Naive B cell (primary cell): ENCODE measurements at regions not wholly inside any gene's neighbourhood (a gene's known extent, or its start where the extent isn't known, plus 50 kb on each side); places are given as distances from the start of the nearest gene placed in this dataset.

ENCODE experiments used
- ATAC-seq, 2 donors: fragments of 150-1000 bp; cut with Tn5 transposase; 2 replicates each; pipeline ENCODE4 v1.10.0; 2021; ENCODE audit warnings: low read depth in 2 of 2, mild to moderate bottlenecking in 2 of 2, moderate library complexity in 2 of 2
- DNase-seq: peaks from one replicate; pipeline ENCODE4 v3.0.0; 2022
- H3K27ac Mint-ChIP-seq, 6 donors: one replicate each; pipeline ENCODE4 v1.8.0; 2020 to 2022; ENCODE audit warnings: mild to moderate bottlenecking in 6 of 6, mixed read lengths in 6 of 6, moderate library complexity in 5 of 6, inconsistent platforms in 2 of 6
- H3K27me3 Mint-ChIP-seq, 3 donors: one replicate each; pipeline ENCODE4 v1.8.0; 2021 to 2022; ENCODE audit warnings: mixed read lengths in 3 of 3, mild to moderate bottlenecking in 1 of 3
- H3K36me3 Mint-ChIP-seq, 2 donors: one replicate each; pipeline ENCODE4 v1.8.0; 2020 to 2022; ENCODE audit warnings: mixed read lengths in 2 of 2, inconsistent platforms in 1 of 2, mild to moderate bottlenecking in 1 of 2
- H3K4me1 Mint-ChIP-seq, 3 donors: one replicate each; pipeline ENCODE4 v1.8.0; 2020 to 2022; ENCODE audit warnings: mixed read lengths in 3 of 3, inconsistent platforms in 1 of 3, mild to moderate bottlenecking in 1 of 3, moderate library complexity in 1 of 3
- H3K4me3 Mint-ChIP-seq, 8 donors: one replicate each; pipeline ENCODE4 v1.8.0; 2020 to 2022; ENCODE audit warnings: mild to moderate bottlenecking in 8 of 8, mixed read lengths in 8 of 8, moderate library complexity in 8 of 8, inconsistent platforms in 2 of 8
- H3K9me3 Mint-ChIP-seq, 7 donors: one replicate each; pipeline ENCODE4 v1.8.0; 2020 to 2022; ENCODE audit warnings: mixed read lengths in 7 of 7, mild to moderate bottlenecking in 5 of 7, inconsistent platforms in 2 of 7, moderate library complexity in 1 of 7

DNA sequence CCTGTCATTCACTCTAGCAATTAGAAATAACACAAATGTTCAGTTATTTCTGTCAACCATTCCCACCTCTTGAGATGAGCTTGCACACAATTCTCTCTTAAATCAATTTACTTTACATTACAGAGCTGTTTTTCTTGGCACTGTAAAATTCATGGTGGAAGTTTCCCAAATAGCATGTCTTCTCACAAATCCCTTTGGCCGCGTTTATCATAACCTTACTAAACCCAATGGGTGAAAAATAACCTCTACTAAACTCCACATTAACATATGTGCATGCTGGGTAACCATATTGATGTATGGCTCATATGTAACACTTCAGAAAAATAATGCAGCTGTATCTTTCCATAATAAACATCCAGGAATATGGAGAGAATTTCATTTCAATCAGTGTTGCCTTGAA, 75.5 kb upstream of the SULT1C3 start:
- Mint-ChIP-seq H3K9me3 (peaks cover 0 to 6% (median 0%) of the 10 kb centered on the region in 7 donors), H3K36me3 (no peaks in the 10 kb centered on the region), H3K27ac (no peak overlapping the region), H3K27me3 (peaks cover 4 to 19% (median 5%) of the 10 kb centered on the region in 3 donors), H3K4me3 (no peak overlapping the region), H3K4me1 (no peaks in the 10 kb centered on the region)
- DNase-seq (no peak), ATAC-seq (no peak)

- no peak overlapping the region for H3K27ac Mint-ChIP-seq
- ATAC-seq, result no peak
- H3K36me3 Mint-ChIP-seq, result no peaks in the 10 kb centered on the region
- no peaks in the 10 kb centered on the region for H3K4me1 Mint-ChIP-seq
- no peak overlapping the region for H3K4me3 Mint-ChIP-seq
- H3K9me3 Mint-ChIP-seq, result peaks cover 0 to 6% (median 0%) of the 10 kb centered on the region in 7 donors
- H3K27me3 Mint-ChIP-seq, result peaks cover 0 to 20% (median 0%) of the 10 kb centered on the region in 3 donors
- no peak for DNase-seq
Observed at GRCh38 chr2:108165729-108166128, 74.0 kb upstream of the SULT1C3 start.

- no peak overlapping the region for H3K4me3 Mint-ChIP-seq
- DNase-seq (no peak), ATAC-seq (no peak)
- peaks cover 0 to 6% (median 0%) of the 10 kb centered on the region in 7 donors for H3K9me3 Mint-ChIP-seq
- no peak overlapping the region for H3K27ac Mint-ChIP-seq
- peaks cover 0 to 19% (median 0%) of the 10 kb centered on the region in 3 donors for H3K27me3 Mint-ChIP-seq
- H3K36me3 Mint-ChIP-seq, result no peaks in the 10 kb centered on the region
- H3K4me1 Mint-ChIP-seq, result no peaks in the 10 kb centered on the region
Observed at GRCh38 chr2:108167699-108168098, 72.1 kb upstream of the SULT1C3 start.

GRCh38 chr2:108169982-108170625, 69.7 kb upstream of the SULT1C3 start:
- H3K27me3 Mint-ChIP-seq, result peaks cover 0 to 10% (median 5%) of the 10 kb centered on the region in 3 donors
- H3K27ac Mint-ChIP-seq, result no peak overlapping the region
- H3K4me3 Mint-ChIP-seq, result no peak overlapping the region
- no peaks in the 10 kb centered on the region for H3K9me3 Mint-ChIP-seq
- DNase-seq (no peak), ATAC-seq (no peak)
- H3K36me3 Mint-ChIP-seq, result no peaks in the 10 kb centered on the region
- no peaks in the 10 kb centered on the region for H3K4me1 Mint-ChIP-seq

DNA sequence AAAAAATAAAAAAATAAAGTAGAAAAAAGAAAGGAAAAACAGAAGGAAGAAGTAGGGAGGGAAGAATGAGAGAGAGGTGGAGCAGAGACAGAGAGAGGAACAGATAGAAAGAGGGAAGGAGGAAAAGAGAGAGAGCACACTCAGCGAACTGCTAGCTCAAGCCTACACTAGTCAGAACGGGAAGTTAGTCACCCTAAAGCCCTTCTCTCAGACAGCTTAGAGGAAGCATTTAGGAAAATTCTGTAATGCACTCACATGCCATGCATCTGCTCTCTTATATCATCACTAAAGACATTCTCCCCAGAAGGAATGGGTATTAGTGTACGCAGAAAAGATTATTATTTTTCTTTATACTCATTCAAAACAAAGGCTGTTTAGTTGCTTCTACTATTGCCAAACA, 68.1 kb upstream of the SULT1C3 start:
- no peaks in the 10 kb centered on the region for H3K9me3 Mint-ChIP-seq
- H3K27me3 Mint-ChIP-seq, result peaks cover 5 to 10% (median 5%) of the 10 kb centered on the region in 3 donors
- H3K36me3 Mint-ChIP-seq, result no peaks in the 10 kb centered on the region
- no peaks in the 10 kb centered on the region for H3K4me1 Mint-ChIP-seq
- DNase-seq, result no peak
- no peak overlapping the region for H3K27ac Mint-ChIP-seq
- no peak for ATAC-seq
- H3K4me3 Mint-ChIP-seq, result no peak overlapping the region

DNA sequence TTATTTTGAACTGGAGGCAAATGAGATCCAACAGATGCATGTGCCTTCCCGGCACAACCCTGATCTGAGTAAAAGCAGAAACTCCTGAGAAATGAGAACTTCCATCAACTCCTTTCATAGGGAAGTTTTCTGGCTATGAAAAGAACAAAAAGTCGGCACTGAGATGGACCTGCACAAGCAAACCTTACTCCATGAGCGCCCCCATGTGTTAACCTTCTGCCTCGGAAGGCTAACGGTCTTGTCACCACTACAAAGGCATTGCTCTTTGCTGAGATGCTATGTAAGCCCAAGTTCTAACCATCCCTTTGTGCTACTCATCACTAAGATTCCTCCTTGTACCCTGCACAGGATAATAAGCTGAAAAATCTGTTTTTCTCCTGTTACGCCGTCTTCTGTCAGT, 57.3 kb upstream of the SULT1C3 start:
- Mint-ChIP-seq H3K4me1 (no peaks in the 10 kb centered on the region), H3K4me3 (no peak overlapping the region), H3K27ac (no peak overlapping the region), H3K27me3 (peaks cover 0 to 10% (median 8%) of the 10 kb centered on the region in 3 donors), H3K36me3 (no peaks in the 10 kb centered on the region), H3K9me3 (no peaks in the 10 kb centered on the region)
- no peak for DNase-seq
- ATAC-seq, result no peak

- no peak overlapping the region for H3K27ac Mint-ChIP-seq
- no peak overlapping the region for H3K4me3 Mint-ChIP-seq
- no peaks in the 10 kb centered on the region for H3K9me3 Mint-ChIP-seq
- H3K36me3 Mint-ChIP-seq, result no peaks in the 10 kb centered on the region
- no peak for ATAC-seq
- no peaks in the 10 kb centered on the region for H3K4me1 Mint-ChIP-seq
- DNase-seq, result no peak
- peaks cover 0 to 14% (median 5%) of the 10 kb centered on the region in 3 donors for H3K27me3 Mint-ChIP-seq
Observed at GRCh38 chr2:108184419-108184818, 55.3 kb upstream of the SULT1C3 start.

DNA sequence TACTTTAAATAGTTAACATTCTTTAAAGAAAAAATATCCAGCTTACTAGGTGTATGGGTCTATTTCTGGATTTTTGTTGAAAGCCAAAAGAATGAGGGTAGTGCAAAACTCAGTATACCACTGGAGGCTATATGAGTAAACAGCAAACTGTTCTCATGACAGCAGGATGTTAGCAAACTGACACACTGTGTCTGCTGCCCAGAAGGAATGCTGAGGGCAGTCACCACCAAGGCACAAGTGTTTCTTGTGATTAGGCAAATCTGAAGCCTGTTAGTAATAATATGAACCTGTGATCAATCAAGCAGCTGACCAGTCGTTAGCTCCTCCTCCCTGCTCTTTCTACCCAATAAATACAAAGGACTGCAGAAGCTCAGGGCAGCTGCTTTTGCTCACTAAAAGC, 50.5 kb upstream of the SULT1C3 start:
- peaks cover 0 to 4% (median 0%) of the 10 kb centered on the region in 7 donors for H3K9me3 Mint-ChIP-seq
- no peaks in the 10 kb centered on the region for H3K36me3 Mint-ChIP-seq

More for the DNA sequence above, 50.5 kb upstream of the SULT1C3 start:
- DNase-seq (no peak), ATAC-seq (no peak)
- Mint-ChIP-seq H3K4me1 (no peaks in the 10 kb centered on the region), H3K27ac (no peak overlapping the region), H3K27me3 (peaks cover 2 to 14% (median 13%) of the 10 kb centered on the region in 3 donors), H3K4me3 (no peak overlapping the region)
